Astrocyte of the hippocampus (primary cell): ENCODE measurements at regions not wholly inside any gene's neighbourhood (a gene's known extent, or its start where the extent isn't known, plus 50 kb on each side); places are given as distances from the start of the nearest gene placed in this dataset.
"Not testable (repeated sequence)": the region's sequence is repeated elsewhere in the genome, so short reads cannot be mapped to it uniquely, and the experiment has no call there.

Experiments used
- DNase-seq: peaks from one replicate; pipeline ENCODE4 v3.0.0; 2011; ENCODE audit warnings: low read depth, low spot score

GRCh38 chr18:30177056-30177455, 865.5 kb downstream of the DSC3 start:
- DNase-seq: peak; percentile 79

- no peak for DNase-seq
Measured at GRCh38 chr18:30175621-30176225, 866.8 kb downstream of the DSC3 start.

GRCh38 chr18:30175061-30175574, 867.4 kb downstream of the DSC3 start:
- DNase-seq: no peak

GRCh38 chr18:30163573-30163972, 879.0 kb downstream of the DSC3 start:
- DNase-seq: no peak

- DNase-seq: no peak
Measured at GRCh38 chr18:30160124-30160523, 882.4 kb downstream of the DSC3 start.

- DNase-seq: no peak
Measured at GRCh38 chr18:30150586-30151250, 891.8 kb downstream of the DSC3 start.

- DNase-seq: no peak
Measured at GRCh38 chr18:30149585-30149984, 893.0 kb downstream of the DSC3 start.

- no peak for DNase-seq
Measured at GRCh38 chr18:30142870-30143269, 899.7 kb downstream of the DSC3 start.

GRCh38 chr18:30142248-30142647, 900.3 kb downstream of the DSC3 start:
- DNase-seq: no peak

- DNase-seq: not testable (repeated sequence)
Measured at GRCh38 chr18:30141506-30141905, 901.0 kb downstream of the DSC3 start.

GRCh38 chr18:30139631-30140287, 902.8 kb downstream of the DSC3 start:
- no peak for DNase-seq

GRCh38 chr18:30135938-30136337, 906.6 kb downstream of the DSC3 start:
- DNase-seq: no peak

GRCh38 chr18:30134020-30134419, 908.5 kb downstream of the DSC3 start:
- no peak for DNase-seq

- DNase-seq: no peak
Measured at GRCh38 chr18:30132959-30133358, 909.6 kb downstream of the DSC3 start.

- DNase-seq: no peak
Measured at GRCh38 chr18:30121397-30121796, 921.1 kb downstream of the DSC3 start.

GRCh38 chr18:30113454-30113853, 929.1 kb downstream of the DSC3 start:
- no peak for DNase-seq

GRCh38 chr18:30106356-30106755, 936.2 kb downstream of the DSC3 start:
- DNase-seq: no peak

- no peak for DNase-seq
Measured at GRCh38 chr18:30103881-30104280, 938.7 kb downstream of the DSC3 start.

GRCh38 chr18:30096796-30097195, 945.7 kb downstream of the DSC3 start:
- no peak for DNase-seq

GRCh38 chr18:30094556-30094955, 948.0 kb downstream of the DSC3 start:
- peak; percentile 18 for DNase-seq

GRCh38 chr18:30093376-30093775, 949.2 kb downstream of the DSC3 start:
- no peak for DNase-seq

- peak; percentile 20 for DNase-seq
Measured at GRCh38 chr18:30088238-30089015, 954.1 kb downstream of the DSC3 start.
